CD1c-positive myeloid dendritic cell (primary cell): ENCODE measurements at regions not wholly inside any gene's neighbourhood (a gene's known extent, or its start where the extent isn't known, plus 50 kb on each side); places are given as distances from the start of the nearest gene placed in this dataset.

Experiments
- DNase-seq: peaks from one replicate; pipeline ENCODE4 v3.0.0-alpha.2; 2016; ENCODE audit errors: extremely low spot score

DNA sequence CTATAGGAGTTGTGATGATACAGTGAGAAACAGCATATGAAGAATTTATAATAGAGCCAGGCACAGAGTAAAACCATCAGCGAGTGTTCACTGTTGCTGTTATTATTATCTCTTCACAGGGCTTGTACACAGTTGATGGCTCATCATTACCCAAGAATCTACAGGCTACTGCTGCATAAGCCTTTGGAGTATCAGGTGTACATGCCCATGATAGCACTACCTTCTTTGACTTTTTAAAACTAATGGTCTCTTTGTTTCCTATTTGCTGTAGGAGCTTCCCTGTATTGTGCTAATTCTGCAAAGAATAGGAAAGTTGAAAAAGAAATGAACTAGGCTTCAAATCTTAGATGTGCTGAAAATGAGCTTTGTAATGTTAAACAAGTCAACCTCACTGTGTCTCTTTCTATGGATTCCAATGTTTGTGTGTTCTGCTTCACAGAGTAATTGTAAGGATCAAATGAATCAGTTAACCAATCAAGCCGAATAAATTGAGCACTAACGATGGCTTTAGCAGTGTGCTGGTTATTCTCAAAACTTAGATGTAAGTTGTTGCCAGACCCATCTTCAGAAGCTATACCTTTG, 138.8 kb downstream of the TUSC7 start:
- DNase-seq, result no peak

DNA sequence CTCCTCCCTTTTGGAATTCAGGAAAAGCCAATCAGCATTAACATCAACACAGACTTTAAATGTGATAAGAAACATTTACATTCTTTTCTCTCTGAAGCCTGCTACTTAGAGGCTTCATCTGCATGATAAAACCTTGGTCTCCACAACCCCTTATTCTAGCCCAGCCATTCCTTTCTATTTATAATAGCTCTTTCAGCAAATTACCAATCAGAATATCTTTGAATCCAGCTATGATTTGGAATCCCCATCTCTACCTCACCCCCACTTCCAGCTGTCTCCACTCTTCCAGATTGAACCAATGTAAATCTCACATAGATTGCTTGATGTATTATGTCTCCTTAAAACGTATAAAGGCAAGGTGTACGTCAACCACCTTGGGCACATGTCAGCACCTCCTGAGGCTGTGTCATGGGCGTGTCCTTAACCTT, 139.7 kb downstream of the TUSC7 start:
- DNase-seq, result no peak

DNA sequence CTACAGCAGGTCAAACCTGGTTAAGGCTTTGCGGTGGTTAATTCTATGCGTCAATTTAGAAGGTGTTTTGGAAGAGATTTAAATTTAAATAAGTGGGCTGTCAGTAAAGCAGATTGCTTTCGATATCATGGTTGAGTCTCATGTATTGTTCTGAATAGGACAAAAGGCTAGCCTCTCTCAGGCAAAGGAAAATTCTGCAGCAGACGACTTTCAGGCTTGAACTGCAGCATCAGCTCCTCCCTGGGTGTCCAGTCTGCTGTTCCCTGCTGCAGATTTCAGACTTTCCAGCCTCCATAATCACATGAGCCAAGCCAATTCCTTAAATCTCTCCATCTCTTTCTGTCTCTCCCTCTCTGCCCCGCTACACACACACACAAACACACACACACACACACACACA, 143.2 kb downstream of the TUSC7 start:
- no peak for DNase-seq

DNA sequence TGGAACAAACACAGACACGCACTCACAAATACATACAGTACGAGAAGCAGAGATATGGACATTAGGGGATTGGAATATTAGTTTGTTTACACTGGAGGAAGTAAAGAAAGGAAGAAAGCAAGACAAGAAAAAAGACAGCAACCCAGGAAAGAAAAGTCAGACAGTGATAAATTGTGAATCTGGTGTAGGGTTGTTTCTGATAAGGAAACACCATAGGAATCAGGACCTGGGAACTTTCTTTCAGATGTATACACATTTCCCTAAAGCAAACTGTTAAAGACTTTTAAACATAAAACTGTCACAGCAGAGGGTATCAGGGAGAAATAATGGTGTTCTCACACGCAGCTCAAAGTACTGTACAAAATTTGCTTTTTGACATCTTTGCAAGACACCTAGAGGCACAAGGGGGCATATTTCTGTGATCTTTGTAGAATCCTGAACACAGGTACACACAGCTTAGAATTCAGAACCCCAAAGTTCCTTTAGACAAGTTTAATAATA, 153.7 kb downstream of the TUSC7 start:
- no peak for DNase-seq

DNA sequence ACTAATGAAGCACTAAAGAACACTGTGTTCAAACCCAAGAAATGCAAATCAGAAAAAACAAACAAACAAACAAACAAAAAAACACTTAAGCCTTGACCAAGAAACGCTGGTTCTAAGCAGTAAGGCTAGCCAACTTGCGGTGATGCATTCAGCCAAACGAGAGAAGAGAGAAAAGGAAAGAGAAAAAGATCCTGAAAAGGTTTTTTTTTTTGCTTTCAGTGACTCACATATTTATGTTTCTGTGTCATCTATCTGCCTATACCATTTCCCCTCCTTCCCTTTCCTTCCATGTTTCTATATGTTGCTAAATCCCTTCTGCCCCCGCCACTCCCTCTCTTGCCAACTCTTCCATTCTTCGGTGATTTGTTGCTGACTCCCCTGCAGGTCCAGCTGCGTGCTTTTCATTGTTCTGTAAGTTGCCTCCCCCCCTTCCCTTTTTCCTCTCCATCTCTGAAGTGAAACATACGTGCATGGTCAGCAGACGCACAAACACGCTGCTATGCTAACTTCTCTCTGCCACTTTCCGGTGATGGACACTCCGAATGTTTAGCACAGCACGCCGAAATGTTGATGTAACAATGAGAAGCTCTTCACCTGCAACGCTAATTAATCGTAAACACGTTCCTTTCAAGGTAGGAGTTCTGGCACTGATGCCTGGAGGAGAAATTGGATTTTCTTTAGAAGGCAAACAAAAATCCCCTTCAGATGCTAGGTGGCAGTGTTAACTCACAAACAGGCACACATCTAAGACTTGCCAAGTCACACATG, 154.4 kb downstream of the TUSC7 start:
- peak; percentile 1 for DNase-seq

DNA sequence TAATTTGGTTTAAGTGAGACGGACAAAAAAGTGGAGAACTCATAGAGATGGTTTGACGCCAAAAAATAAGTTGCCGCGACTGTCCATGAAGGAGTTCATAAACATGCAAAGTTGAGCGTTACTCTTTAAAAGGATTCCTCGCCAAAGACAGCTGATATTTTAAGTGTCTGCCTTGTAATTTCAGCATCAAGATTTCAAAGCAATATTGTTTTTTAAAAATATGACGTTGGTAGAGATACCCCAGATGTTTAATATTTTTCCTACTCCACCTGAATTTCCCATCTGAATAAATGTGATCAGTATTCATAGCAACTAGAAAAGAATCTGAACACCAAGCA, 155.0 kb downstream of the TUSC7 start:
- no peak for DNase-seq

DNA sequence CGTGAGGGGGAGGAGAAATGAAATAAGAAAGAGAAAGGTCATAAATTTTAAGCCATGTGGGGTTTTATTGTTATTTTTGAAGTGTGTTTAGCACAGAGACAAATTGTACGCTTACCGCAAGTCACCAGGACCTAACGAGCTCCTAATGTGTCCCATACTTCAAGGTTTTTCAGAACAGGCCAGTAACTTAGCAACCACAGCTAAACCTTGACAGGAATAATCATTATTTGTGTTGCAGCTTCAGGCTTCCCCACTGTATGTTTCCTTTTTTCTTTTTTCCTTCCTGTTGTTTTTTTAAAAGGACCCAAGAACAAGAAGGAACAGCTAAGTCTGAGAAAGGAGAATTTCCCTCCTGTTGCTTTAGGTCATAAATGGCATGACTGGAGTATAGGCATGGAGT, 160.8 kb downstream of the TUSC7 start:
- DNase-seq, result no peak

DNA sequence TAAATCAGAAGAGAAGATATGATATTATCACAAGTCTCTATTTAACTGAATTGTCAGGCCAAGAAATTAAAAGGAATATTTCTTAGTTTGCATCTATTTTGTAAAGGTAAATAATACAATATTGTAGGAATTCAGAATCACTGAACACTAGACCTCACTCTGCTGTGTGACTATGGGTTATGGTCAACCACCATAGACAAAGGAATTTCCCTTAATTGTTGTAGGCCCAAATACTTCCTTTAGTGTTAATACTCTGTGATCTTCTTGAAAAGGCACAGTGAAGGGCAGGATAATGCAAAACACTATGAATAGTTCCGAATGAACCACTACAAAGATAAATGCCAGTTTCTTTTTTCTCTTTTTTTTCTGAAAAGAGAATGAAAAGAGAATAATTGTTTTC, 162.3 kb downstream of the TUSC7 start:
- DNase-seq, result no peak

DNA sequence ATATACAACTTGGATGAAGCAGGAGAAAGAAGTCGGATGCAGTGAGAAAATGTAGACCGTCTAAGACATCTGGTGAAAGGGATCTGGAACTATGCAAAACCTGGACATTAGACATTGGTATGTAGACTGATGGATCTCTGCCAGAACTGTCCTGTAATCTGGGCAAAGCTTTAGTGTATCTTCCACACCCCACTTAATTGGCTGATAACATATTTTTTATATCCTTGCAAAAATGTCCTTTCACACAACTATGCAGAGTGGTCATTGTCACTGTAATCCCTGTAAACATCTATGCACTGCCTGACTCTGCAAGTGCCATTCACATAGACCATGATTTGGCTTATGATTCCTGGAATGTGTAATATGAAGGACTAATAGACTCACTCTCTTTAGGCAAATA, 163.1 kb downstream of the TUSC7 start:
- DNase-seq, result no peak

DNA sequence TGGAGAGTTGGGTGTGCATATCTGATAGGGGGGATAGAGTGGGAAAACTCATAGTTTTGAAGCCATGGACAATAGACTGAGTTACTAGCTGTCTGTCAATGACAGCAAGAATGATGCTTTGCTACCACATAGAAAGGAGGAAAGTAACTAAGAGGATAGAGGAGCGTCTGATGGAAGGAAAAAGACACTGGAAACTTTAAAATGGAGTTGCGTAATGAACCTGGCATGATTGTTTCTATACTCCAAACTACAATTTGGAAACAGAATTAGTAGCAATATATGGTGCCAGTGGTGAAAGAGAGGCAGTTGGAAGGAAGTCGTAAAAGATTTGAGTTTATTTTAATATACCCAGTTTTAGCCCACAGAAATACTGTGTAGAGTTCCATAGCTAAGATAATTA, 163.6 kb downstream of the TUSC7 start:
- no peak for DNase-seq

DNA sequence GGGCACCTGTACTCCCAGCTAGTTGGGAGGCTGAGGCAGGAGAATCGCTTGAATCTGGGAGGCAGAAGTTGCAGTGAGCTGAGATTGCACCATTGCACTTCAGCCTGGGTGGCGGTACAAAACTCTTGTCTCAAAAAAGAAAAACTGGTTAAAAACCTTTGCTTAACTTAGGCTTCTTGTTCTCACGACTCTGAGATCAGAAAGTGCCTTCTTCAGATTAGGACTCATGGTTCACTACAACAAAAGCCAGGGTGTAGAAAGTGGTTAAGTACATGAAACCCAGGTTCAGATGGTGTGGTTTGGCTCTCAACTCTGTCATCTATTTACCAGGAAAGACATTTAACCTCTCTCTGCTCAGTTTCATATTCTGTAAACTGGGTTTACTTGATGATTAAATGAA, 168.4 kb downstream of the TUSC7 start:
- no peak for DNase-seq

DNA sequence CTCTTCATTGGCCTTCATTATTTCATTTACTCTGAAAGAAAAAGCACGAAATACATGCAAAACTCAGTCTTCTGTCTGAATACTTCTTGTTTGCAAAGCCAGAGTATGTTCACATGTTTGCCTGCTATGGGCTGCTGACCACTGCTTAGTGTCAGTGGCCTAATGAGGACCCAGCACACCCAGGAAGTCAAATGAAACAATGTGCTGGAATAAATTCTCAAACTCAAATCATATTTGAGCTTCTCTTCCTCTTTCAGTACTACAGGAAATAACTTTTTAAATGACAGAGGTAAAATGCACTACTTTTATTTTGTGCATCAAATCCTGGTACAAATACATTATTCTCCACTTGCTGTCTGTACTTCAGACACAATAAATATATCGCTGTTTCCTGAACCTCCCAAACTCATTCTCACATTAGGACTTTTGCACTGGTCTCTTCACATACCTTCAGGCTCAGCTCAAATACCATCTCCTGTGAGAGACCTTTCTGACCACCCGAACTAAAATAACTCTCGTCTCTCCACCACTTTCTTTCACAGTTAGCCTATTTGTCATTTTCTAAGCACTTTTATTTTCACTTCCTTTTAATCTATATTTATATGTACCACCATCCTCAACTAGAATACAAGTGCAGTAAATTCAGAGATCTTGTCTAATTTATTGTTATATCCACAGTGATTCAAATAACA, 176.8 kb downstream of the TUSC7 start:
- DNase-seq, result no peak

DNA sequence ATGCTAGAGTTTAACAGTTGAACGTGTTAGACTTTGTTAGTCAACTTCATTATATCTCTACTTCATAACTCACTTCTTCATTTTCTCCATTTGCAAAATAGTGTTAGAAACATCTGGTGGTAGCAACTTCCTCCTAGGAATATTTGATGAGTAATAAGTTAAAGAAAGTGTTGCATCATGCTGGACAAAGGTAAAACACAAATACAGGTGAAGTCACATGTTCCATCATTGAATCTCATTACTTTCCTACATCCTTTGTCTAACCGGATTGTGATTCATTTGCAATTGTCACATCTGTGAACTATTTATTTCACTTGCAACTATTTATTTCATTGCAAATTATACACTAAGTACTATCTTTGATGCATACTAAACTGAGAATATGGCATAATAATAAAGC, 186.5 kb downstream of the TUSC7 start:
- DNase-seq, result no peak

DNA sequence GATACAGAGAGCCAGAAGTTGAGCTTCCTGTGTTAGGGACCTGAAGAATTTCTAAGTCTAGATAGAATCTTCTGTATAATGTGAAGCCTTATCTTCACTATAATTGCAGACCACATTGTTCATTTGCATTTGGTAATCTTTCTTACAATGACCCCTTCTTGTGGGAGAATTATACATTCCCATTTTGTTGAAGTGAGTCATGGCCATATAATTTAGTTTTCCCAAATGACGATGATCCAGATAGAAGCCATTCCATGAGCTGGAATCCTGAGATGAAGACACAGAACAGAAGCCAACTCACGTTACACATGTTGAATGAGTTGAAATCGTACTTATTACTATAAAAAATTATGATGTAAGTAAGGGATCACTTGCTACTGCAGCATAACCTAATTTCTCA, 187.8 kb downstream of the TUSC7 start:
- no peak for DNase-seq

DNA sequence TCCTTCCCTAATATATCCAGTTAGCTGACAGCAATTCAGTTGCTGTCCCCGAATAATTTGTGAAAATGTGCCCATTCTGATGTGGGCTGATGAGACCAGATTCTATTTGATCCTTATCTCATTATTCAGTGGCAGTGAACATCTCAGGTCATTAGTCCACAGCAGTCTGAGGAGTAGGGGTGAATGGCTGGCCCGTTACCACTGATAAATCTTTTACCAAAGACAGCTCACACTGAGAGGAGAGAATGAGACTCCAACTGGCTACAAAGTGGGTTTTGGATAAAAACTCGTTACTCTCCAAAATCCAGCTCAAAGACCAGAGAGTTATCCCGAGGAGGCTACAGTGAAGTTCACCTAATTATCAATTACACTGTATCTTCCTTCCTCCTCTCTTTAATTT, 189.7 kb downstream of the TUSC7 start:
- no peak for DNase-seq

DNA sequence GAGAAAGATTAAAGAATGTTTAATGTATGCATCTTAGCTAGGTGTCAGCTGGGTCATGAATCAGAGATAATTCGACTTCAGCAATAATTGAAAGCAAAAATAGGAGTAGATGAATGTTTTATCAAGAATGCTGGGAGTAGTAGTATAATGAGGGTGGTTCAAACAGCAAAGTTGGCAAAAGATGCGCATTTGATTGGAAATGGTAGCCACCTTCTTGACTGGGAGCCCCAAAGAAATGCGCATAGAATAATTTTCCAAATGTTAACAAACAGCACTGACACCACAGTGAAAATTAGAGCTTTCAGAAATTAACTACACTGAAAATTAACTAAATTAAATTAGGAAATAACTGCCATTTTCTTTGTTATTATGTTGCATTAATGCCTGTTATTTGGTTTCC, 195.8 kb downstream of the TUSC7 start:
- no peak for DNase-seq

DNA sequence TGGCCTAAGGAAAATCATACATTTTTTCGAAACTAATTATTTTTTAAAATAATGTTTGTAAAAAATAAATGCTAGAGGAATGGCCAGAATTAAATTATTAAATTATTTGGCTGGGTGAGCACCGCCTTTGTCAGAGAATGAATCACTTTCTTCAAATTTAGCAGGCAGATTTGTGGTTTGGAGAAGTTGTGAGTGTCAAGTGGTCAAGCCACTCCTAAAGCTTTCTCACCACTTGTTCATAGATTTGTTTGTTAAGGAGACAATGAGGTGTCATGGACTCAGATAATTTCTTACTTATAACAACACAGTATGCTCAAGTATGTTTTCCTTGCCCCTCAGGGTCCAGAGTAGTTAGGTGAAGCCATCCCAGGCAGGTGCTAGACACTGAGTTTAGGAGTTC, 196.2 kb downstream of the TUSC7 start:
- DNase-seq, result no peak

DNA sequence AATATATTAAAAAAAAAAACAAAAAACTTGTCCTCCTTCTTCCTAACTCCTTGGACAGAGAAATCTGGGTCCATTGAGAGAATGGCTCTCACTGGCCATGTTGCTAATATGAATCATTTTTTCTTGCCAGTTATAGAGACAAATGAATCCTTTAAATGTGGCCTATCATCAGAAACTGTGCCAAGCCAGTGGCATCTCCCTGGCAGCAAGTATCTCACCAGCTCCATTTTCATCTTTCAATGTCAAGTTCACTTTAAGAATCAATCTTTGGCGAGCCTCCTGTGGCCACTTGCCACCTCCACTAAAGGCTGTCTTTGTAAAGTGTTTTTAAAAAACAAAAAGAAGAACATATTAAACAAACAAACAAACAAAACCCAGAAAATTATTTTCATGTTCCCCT, 202.5 kb downstream of the TUSC7 start:
- no peak for DNase-seq

DNA sequence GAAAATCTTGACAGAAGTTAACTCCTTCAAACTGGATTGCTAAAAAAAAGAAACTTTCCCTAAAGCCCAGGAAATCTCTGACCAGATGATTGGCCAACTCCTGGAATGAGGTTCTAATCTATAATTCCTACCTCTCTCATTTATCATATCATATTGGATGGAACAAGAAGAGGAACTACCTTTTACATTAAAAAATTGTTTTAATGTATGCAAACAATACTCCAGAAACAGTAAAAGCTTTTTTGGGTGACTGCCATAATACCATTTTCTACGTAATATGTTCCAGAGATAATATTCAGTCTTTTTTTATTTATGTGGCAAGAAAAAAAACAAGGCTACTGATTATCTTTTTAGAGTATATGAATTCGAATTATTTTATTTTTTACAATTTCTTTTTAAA, 204.4 kb downstream of the TUSC7 start:
- no peak for DNase-seq

DNA sequence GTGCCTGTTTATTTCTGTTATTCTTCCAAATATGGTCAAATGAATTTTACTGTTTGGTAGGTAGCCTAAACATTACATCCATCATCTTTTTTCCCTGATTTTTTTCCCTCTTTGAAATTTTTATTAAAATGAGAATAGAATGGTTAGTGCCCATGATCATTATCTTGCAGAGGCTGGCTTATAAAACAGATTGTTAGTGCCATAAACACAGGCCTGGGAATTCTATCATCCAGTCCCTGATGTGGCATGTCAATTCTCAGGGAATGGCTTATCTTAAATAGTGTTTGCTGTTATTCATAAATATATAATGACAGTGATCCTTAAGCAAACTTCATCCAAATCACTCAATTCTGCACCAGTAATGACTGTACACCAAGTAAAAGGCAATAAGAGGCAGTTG, 207.3 kb downstream of the TUSC7 start:
- no peak for DNase-seq

DNA sequence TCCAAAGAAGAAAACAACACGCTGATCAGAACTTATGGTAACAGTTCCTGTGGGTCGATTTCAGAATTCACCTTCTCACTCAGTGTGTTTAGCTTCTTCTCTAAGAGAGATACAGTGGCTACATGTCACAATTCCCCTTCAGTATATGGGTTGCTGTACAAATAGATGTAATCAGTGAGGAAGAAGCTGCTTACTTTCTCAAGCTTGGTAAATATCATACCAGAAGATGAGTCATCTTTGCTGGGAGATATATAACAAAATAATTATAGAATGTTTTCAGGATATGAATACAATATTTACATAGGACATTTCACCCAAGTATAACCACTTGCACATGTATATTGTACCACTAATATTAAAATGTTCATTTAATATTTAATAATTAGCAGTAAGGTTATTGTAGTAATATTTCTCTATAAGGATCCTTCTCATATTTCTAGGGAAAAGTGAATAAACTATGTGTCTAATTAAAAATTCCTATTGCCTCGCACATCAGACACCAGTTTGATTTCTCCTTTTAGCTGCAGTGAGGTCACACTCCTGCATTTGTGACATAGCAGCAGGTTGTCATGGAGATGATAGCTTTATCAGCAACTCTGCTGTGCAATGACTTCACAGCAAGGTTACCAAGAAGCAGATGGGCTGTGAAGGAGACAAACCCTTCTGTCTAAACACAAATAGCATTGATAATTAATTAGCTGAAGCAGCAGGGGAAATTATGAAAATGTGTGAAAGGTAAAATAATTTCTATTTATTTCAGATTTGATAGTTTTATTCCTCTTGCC, 211.4 kb downstream of the TUSC7 start:
- no peak for DNase-seq

DNA sequence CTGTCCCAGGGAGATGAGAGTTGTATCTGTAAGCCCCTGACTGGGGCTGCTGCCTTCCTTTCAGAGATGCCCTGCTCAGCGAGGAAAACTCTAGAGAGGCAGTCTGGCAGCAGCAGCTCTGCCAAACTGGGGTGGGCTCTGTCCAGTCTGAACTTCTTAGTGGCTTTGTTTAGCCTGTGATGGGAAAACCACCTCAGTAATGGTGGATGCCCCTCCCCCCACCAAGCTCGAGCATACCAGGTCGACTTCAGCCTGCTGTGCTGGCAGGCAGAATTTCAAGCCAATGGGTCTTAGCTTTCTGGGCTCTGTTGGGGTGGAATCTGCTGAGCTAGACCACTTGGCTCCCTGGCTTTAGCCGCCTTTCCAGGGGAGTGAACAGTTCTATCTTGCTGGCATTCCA, 218.3 kb downstream of the TUSC7 start:
- no peak for DNase-seq
